Motor neuron (in vitro differentiated cells): ENCODE measurements at regions not wholly inside any gene's neighbourhood (a gene's known extent, or its start where the extent isn't known, plus 50 kb on each side); places are given as distances from the start of the nearest gene placed in this dataset.
A peak's percentile ranks its signal among the peaks of the same experiment; 100 is the strongest.
"Not testable (repeated sequence)": the region's sequence is repeated elsewhere in the genome, so short reads cannot be mapped to it uniquely, and the experiment has no call there.

ENCODE experiments used
- ATAC-seq, 8 experiments: fragments of 200-7000 bp; cut with Tn5 transposase; replicated peaks in 6 of 8; 2 replicates each; pipeline ENCODE4 v1.8.0; 2021; ENCODE audit warnings: mild to moderate bottlenecking in 8 of 8, moderate library complexity in 8 of 8
- H3K27ac ChIP-seq, 2 donors: fragments of 250-450 bp; sonication (Bioruptor Pico); 2 replicates each; pipeline ENCODE4 v1.9.0; 2021; ENCODE audit warnings: antibody characterized with exemption in 2 of 2, mild to moderate bottlenecking in 2 of 2, moderate library complexity in 1 of 2
- H3K4me1 ChIP-seq, 2 donors: fragments of 250-450 bp; sonication (Bioruptor Pico); replicated peaks in 1 of 2; 2 replicates each; pipeline ENCODE4 v1.6.1; 2021; ENCODE audit warnings: antibody characterized with exemption in 2 of 2, mild to moderate bottlenecking in 2 of 2, moderate library complexity in 1 of 2
- H3K4me3 ChIP-seq, 5 donors: fragments of 250-450 bp; sonication (Bioruptor Pico); 2 replicates each; pipeline ENCODE4 v1.9.0; 2021; ENCODE audit warnings: antibody characterized with exemption in 5 of 5, mild to moderate bottlenecking in 5 of 5, moderate library complexity in 4 of 5
- WGBS, 10 experiments: fragments of 450-650 bp; shearing (Covaris generic); methylation state at CpG; one replicate each; pipeline ENCODE4 v1.0.0; 2022; 5-methylcytosine and 5-hydroxymethylcytosine counted together
- in situ Hi-C, 9 experiments: fragments of 400-800 bp; cut with MboI; loops; one replicate each; pipeline ENCODE4 v1.15.0; 2021; ENCODE audit warnings: low sequenced_read_pairs in 9 of 9, low pct_unique_long_range_greater_than_20kb in 2 of 9; ENCODE audit not compliant: unreplicated experiment in 9 of 9

- H3K4me3 ChIP-seq: no peak overlapping the region
- WGBS, 10 experiments: 11 to 96% (median 87%) methylated on average over 2 to 4 of the region's 4 CpGs
- no peaks in the 10 kb centered on the region for H3K4me1 ChIP-seq
- peak in 3 of 8 experiments; percentile 24 to 99 (median 91) for ATAC-seq
- no peak overlapping the region for H3K27ac ChIP-seq
- in situ Hi-C loops: no loop called here
Measured at GRCh38 chr2:147416099-147416498, 428.7 kb upstream of the ACVR2A start.

- H3K4me3 ChIP-seq, in situ Hi-C loops, H3K4me1 ChIP-seq, H3K27ac ChIP-seq, ATAC-seq: not testable (repeated sequence)
- 0 to 71% (median 49%) methylated on average over 1 of the region's 1 CpG; no CpG with 5 or more reads in 2 of the 10 experiments for WGBS, 10 experiments
Measured at GRCh38 chr2:147414656-147415055, 430.2 kb upstream of the ACVR2A start.

GRCh38 chr2:147408357-147408756 is 436.5 kb upstream of the ACVR2A start:
- no peak for ATAC-seq
- Histone ChIP-seq H3K27ac (no peak overlapping the region), H3K4me1 (no peaks in the 10 kb centered on the region), H3K4me3 (no peak overlapping the region)
- 30 to 100% (median 75%) methylated on average over 1 to 2 of the region's 2 CpGs for WGBS, 10 experiments
- in situ Hi-C loops: no loop called here

GRCh38 chr2:147405651-147406050 is 439.2 kb upstream of the ACVR2A start:
- no peaks in the 10 kb centered on the region for H3K4me1 ChIP-seq
- H3K27ac ChIP-seq: no peak overlapping the region
- 0 to 100% (median 82%) methylated on average over 1 of the region's 1 CpG; no CpG with 5 or more reads in 2 of the 10 experiments for WGBS, 10 experiments
- H3K4me3 ChIP-seq: no peak overlapping the region
- peak in 1 of 8 experiments; percentile 23 for ATAC-seq
- in situ Hi-C loops: no loop called here

- Histone ChIP-seq H3K4me3 (no peak overlapping the region), H3K27ac (no peak overlapping the region), H3K4me1 (no peaks in the 10 kb centered on the region)
- ATAC-seq: peak in 3 of 8 experiments; percentile 31 to 61 (median 54)
- WGBS, 10 experiments: 47 to 100% (median 73%) methylated on average over 1 to 2 of the region's 2 CpGs; no CpG with 5 or more reads in 2 of the 10 experiments
- in situ Hi-C loops: loop anchor here in 1 of 9 experiments (25.0 kb wide), 1 partner anchor 463 kb away; no protein-coding TSS in a partner anchor
Measured at GRCh38 chr2:147398996-147399395, 445.8 kb upstream of the ACVR2A start.

- ATAC-seq: no peak
Measured at GRCh38 chr2:147398301-147398700, 446.5 kb upstream of the ACVR2A start.

GRCh38 chr2:147396890-147397289 is 447.9 kb upstream of the ACVR2A start:
- H3K4me3 ChIP-seq: no peak overlapping the region
- 49 to 100% (median 97%) methylated on average over 1 to 3 of the region's 3 CpGs; no CpG with 5 or more reads in 1 of the 10 experiments for WGBS, 10 experiments
- H3K27ac ChIP-seq: no peak overlapping the region
- in situ Hi-C loops: loop anchor here in 1 of 9 experiments (25.0 kb wide), 1 partner anchor 465 kb away; no protein-coding TSS in a partner anchor
- H3K4me1 ChIP-seq: no peaks in the 10 kb centered on the region
- no peak for ATAC-seq

More at GRCh38 chr2:147398301-147398700, 446.5 kb upstream of the ACVR2A start:
- Histone ChIP-seq H3K4me3 (no peak overlapping the region), H3K4me1 (no peaks in the 10 kb centered on the region), H3K27ac (no peak overlapping the region)
- WGBS, 10 experiments: 0 to 100% (median 60%) methylated on average over 1 to 2 of the region's 2 CpGs; no CpG with 5 or more reads in 1 of the 10 experiments
- in situ Hi-C loops: loop anchor here in 1 of 9 experiments (25.0 kb wide), 1 partner anchor 464 kb away; no protein-coding TSS in a partner anchor

- in situ Hi-C loops: loop anchor here in 1 of 9 experiments (25.0 kb wide), 1 partner anchor 468 kb away; no protein-coding TSS in a partner anchor
- no peak overlapping the region for H3K4me3 ChIP-seq
Measured at GRCh38 chr2:147394179-147394790, 450.5 kb upstream of the ACVR2A start.

GRCh38 chr2:147392180-147392579 is 452.6 kb upstream of the ACVR2A start:
- in situ Hi-C loops: loop anchor here in 1 of 9 experiments (25.0 kb wide), 1 partner anchor 470 kb away; no protein-coding TSS in a partner anchor
- H3K4me3 ChIP-seq: no peak overlapping the region
- WGBS, 10 experiments: 0 to 100% (median 90%) methylated on average over 2 to 3 of the region's 3 CpGs
- H3K27ac ChIP-seq: no peak overlapping the region
- peak in 3 of 8 experiments; percentile 60 to 91 (median 78) for ATAC-seq
- no peaks in the 10 kb centered on the region for H3K4me1 ChIP-seq

More at GRCh38 chr2:147394179-147394790, 450.5 kb upstream of the ACVR2A start:
- Histone ChIP-seq H3K4me1 (no peaks in the 10 kb centered on the region), H3K27ac (no peak overlapping the region)
- ATAC-seq: no peak

GRCh38 chr2:147390475-147390874 is 454.4 kb upstream of the ACVR2A start:
- no peak for ATAC-seq
- Histone ChIP-seq H3K4me3 (no peak overlapping the region), H3K4me1 (no peaks in the 10 kb centered on the region), H3K27ac (no peak overlapping the region)
- 14 to 90% (median 56%) methylated on average over 1 to 3 of the region's 3 CpGs; no CpG with 5 or more reads in 2 of the 10 experiments for WGBS, 10 experiments
- in situ Hi-C loops: loop anchor here in 1 of 9 experiments (25.0 kb wide), 1 partner anchor 472 kb away; no protein-coding TSS in a partner anchor

- ATAC-seq: no peak
- Histone ChIP-seq H3K4me1 (no peaks in the 10 kb centered on the region), H3K4me3 (no peak overlapping the region), H3K27ac (no peak overlapping the region)
- WGBS, 10 experiments: 67 to 100% (median 90%) methylated on average over 1 to 5 of the region's 5 CpGs; no CpG with 5 or more reads in 1 of the 10 experiments
- in situ Hi-C loops: loop anchor here in 1 of 9 experiments (25.0 kb wide), 1 partner anchor 473 kb away; no protein-coding TSS in a partner anchor
Measured at GRCh38 chr2:147389218-147389617, 455.6 kb upstream of the ACVR2A start.

GRCh38 chr2:147388217-147388616 is 456.6 kb upstream of the ACVR2A start:
- no peak for ATAC-seq
- H3K27ac ChIP-seq: no peak overlapping the region
- 60 to 100% (median 98%) methylated on average over 1 to 2 of the region's 2 CpGs; no CpG with 5 or more reads in 2 of the 10 experiments for WGBS, 10 experiments
- H3K4me3 ChIP-seq: no peak overlapping the region
- H3K4me1 ChIP-seq: no peaks in the 10 kb centered on the region
- in situ Hi-C loops: loop anchor here in 1 of 9 experiments (25.0 kb wide), 1 partner anchor 474 kb away; no protein-coding TSS in a partner anchor

- no peaks in the 10 kb centered on the region for H3K4me1 ChIP-seq
- ATAC-seq: no peak
- no peak overlapping the region for H3K4me3 ChIP-seq
- in situ Hi-C loops: loop anchor here in 1 of 9 experiments (25.0 kb wide), 1 partner anchor 476 kb away; no protein-coding TSS in a partner anchor
- H3K27ac ChIP-seq: no peak overlapping the region
- WGBS, 10 experiments: 30 to 100% (median 76%) methylated on average over 2 to 3 of the region's 3 CpGs
Measured at GRCh38 chr2:147386284-147386683, 458.5 kb upstream of the ACVR2A start.
